PC-9 (cell line): ENCODE measurements at regions not wholly inside any gene's neighbourhood (a gene's known extent, or its start where the extent isn't known, plus 50 kb on each side); places are given as distances from the start of the nearest gene placed in this dataset.

Experiments
- BruUV-seq: library from RNA; stranded (reverse); fragments of 400-500 nt; replicated peaks from 2 replicates; lab custom pipeline; 2021; lab: Mats Ljungman, UMichigan
- CTCF ChIA-PET: fragments of 300-600 bp; sonication (Branson Sonifier 250); formaldehyde crosslinking; loops from one replicate; lab custom pipeline; 2022; ENCODE audit warnings: antibody characterized with exemption; lab: Charles Lee
- POLR2A ChIA-PET: fragments of 300-600 bp; sonication (Branson Sonifier 250); formaldehyde crosslinking; loops from one replicate; lab custom pipeline; 2022; ENCODE audit warnings: antibody characterized with exemption; ENCODE audit not compliant: unreplicated experiment; lab: Charles Lee
- DNase-seq, 2 experiments: peaks; one replicate each; pipeline versions ENCODE4 v3.0.0 to v3.0.0-alpha.2; 2015 to 2022; ENCODE audit warnings: mixed read lengths in 1 of 2
- H2AFZ ChIP-seq: fragments of 200-600 bp; sonication (generic); 2 replicates; pipeline ENCODE4 v1.8.1; 2017; ENCODE audit warnings: antibody characterized with exemption
- H3F3A ChIP-seq: fragments of 200-600 bp; sonication (generic); 2 replicates; pipeline ENCODE4 v1.8.1; 2017; ENCODE audit warnings: antibody characterized with exemption, mild to moderate bottlenecking, low read depth; ENCODE audit not compliant: insufficient read depth
- H3K27ac ChIP-seq: fragments of 200-600 bp; sonication (generic); 2 replicates; pipeline ENCODE4 v1.6.1; 2016; ENCODE audit warnings: mixed run types
- H3K27me3 ChIP-seq: fragments of 200-600 bp; sonication (generic); 2 replicates; pipeline ENCODE4 v1.6.1; 2016; ENCODE audit warnings: low read depth, mixed run types; ENCODE audit not compliant: insufficient read depth
- H3K36me3 ChIP-seq: fragments of 200-600 bp; sonication (generic); 2 replicates; pipeline ENCODE4 v1.6.1; 2016; ENCODE audit warnings: low read depth, mixed run types
- H3K4me1 ChIP-seq: fragments of 200-600 bp; sonication (generic); replicated peaks from 2 replicates; pipeline ENCODE4 v1.6.1; 2016; ENCODE audit warnings: mixed run types; ENCODE audit not compliant: insufficient read depth
- H3K4me2 ChIP-seq: fragments of 200-600 bp; sonication (generic); 2 replicates; pipeline ENCODE4 v1.6.1; 2017; ENCODE audit warnings: mixed run types
- H3K4me3 ChIP-seq: fragments of 200-600 bp; sonication (generic); 2 replicates; pipeline ENCODE4 v1.6.1; 2016; ENCODE audit warnings: mixed run types
- H3K79me2 ChIP-seq: fragments of 200-600 bp; sonication (generic); 2 replicates; pipeline ENCODE4 v1.6.1; 2017; ENCODE audit warnings: low read depth, mixed run types
- H3K9me2 ChIP-seq: fragments of 200-600 bp; sonication (generic); 2 replicates; pipeline ENCODE4 v1.8.1; 2017; ENCODE audit warnings: mild to moderate bottlenecking; ENCODE audit not compliant: insufficient read depth
- H3K9me3 ChIP-seq: fragments of 200-600 bp; sonication (generic); 2 replicates; pipeline ENCODE4 v1.8.1; 2016; ENCODE audit warnings: low read depth; ENCODE audit not compliant: insufficient read depth
- H4K20me1 ChIP-seq: fragments of 200-600 bp; sonication (generic); 2 replicates; pipeline ENCODE4 v1.8.1; 2017; ENCODE audit not compliant: insufficient read depth
- EZH2 ChIP-seq: fragments of 200-600 bp; sonication (generic); IDR thresholded peaks from 2 replicates; pipeline ENCODE4 v1.8.0; 2017; ENCODE audit warnings: antibody characterized with exemption, low read depth
- intact Hi-C: fragments of 100-400 bp; cut with micrococcal nuclease; formaldehyde crosslinking; loops from one replicate; pipeline ENCODE4 v1.10.0; 2022; ENCODE audit not compliant: unreplicated experiment
- TF ChIP-seq, protein P1 (sequence below): fragments of 200-600 bp; sonication (generic); conservative IDR thresholded peaks from 2 replicates; pipeline ENCODE4 v1.6.1; 2017; ENCODE audit warnings: mixed run types, antibody characterized with exemption, mild to moderate bottlenecking, moderate library complexity

DNA sequence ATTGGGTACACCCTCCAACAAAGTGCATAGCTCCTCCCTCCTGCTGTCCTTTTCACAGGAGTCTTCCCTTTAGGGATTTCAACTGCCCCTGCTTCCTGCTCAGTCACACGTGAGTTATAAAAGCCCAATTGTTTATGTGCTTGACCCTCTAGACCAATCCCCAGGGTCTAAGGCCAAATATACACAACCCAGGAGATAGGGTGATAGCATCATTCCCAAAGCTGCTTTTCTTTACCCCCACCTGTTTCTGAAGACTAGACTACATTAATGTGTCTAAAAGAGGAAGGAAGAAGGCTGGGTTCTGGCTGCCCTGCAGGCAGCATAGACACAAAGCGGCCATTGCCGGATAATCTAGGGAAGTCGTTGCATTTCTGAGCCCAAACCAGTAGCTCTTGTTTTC lies 526.7 kb upstream of the FRG1 start:
- Histone ChIP-seq H3K4me3 (no peak overlapping the region), H3K9me2 (no peaks in the 10 kb centered on the region), H3K4me2 (no peak overlapping the region), H4K20me1 (no peaks in the 10 kb centered on the region), H3K36me3 (no peaks in the 10 kb centered on the region), H3K4me1 (no peaks in the 10 kb centered on the region), H3K27ac (no peak overlapping the region), H3K79me2 (no peaks in the 10 kb centered on the region), H3K27me3 (no peaks in the 10 kb centered on the region), H3F3A (no peaks in the 10 kb centered on the region), H3K9me3 (no peaks in the 10 kb centered on the region), H2AFZ (no peak overlapping the region)
- no TSS peak for BruUV-seq
- CTCF ChIA-PET = no interaction called here
- no peak for TF ChIP-seq EZH2
- TF ChIP-seq, protein P1, sequence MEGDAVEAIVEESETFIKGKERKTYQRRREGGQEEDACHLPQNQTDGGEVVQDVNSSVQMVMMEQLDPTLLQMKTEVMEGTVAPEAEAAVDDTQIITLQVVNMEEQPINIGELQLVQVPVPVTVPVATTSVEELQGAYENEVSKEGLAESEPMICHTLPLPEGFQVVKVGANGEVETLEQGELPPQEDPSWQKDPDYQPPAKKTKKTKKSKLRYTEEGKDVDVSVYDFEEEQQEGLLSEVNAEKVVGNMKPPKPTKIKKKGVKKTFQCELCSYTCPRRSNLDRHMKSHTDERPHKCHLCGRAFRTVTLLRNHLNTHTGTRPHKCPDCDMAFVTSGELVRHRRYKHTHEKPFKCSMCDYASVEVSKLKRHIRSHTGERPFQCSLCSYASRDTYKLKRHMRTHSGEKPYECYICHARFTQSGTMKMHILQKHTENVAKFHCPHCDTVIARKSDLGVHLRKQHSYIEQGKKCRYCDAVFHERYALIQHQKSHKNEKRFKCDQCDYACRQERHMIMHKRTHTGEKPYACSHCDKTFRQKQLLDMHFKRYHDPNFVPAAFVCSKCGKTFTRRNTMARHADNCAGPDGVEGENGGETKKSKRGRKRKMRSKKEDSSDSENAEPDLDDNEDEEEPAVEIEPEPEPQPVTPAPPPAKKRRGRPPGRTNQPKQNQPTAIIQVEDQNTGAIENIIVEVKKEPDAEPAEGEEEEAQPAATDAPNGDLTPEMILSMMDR = no peak
- POLR2A ChIA-PET = no interaction called here
- intact Hi-C loops = no loop called here
- no peak for DNase-seq

DNA sequence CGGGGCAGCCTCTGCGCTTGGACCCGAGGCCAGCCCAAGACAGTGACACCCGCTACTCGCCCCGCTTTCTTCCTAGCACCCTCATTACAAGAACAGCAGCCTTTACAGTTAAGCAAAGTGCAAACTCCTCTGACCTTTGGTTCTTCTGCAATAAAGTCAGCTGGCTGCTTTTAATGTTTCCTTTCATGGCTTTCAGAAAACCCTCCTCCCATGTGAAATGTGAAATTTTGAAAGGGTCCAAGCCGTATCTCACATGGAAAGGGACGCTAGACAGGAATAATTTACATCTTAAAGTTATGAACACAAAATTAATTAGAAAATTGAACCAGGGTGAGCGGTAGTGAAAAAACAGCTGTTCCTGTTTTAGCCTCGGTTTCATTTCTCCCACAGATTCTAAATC lies 520.1 kb upstream of the FRG1 start:
- Histone ChIP-seq H3K36me3 (no peaks in the 10 kb centered on the region), H3F3A (no peaks in the 10 kb centered on the region), H3K9me3 (no peaks in the 10 kb centered on the region), H3K4me3 (no peak overlapping the region), H3K9me2 (no peaks in the 10 kb centered on the region), H3K4me2 (no peak overlapping the region), H3K27me3 (no peaks in the 10 kb centered on the region), H3K4me1 (no peaks in the 10 kb centered on the region), H4K20me1 (no peaks in the 10 kb centered on the region), H2AFZ (no peak overlapping the region), H3K79me2 (no peaks in the 10 kb centered on the region), H3K27ac (no peak overlapping the region)
- CTCF ChIA-PET = no interaction called here
- BruUV-seq = no TSS peak
- intact Hi-C loops = no loop called here
- DNase-seq = no peak
- POLR2A ChIA-PET = no interaction called here
- no peak for TF ChIP-seq EZH2
- TF ChIP-seq, protein P1 = no peak

DNA sequence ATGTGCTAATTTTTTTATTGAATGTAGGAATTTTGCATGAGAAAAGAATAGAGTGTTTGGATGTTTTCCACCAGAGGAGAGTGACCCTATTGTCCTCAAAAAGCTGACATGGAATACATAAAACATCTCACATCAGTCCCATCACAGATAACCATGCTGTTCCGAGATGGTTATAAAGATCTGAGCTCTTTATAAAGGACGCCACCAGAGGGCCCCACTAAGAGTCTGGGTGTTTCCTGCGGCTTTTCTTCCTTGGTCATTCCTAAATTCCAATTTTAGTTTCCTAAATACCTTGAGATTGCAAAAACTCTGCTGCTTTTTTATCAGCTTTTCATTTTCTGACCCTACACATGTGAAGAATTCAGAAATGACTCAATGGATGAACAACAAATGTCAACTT lies 504.5 kb upstream of the FRG1 start:
- Histone ChIP-seq H3K36me3 (no peaks in the 10 kb centered on the region), H3K27ac (no peak overlapping the region), H3K9me3 (no peaks in the 10 kb centered on the region), H2AFZ (no peak overlapping the region), H4K20me1 (no peaks in the 10 kb centered on the region), H3K79me2 (no peaks in the 10 kb centered on the region), H3K4me3 (no peak overlapping the region), H3K4me1 (no peaks in the 10 kb centered on the region), H3K4me2 (no peak overlapping the region), H3K9me2 (no peaks in the 10 kb centered on the region), H3F3A (no peaks in the 10 kb centered on the region), H3K27me3 (no peaks in the 10 kb centered on the region)
- POLR2A ChIA-PET = no interaction called here
- TF ChIP-seq, protein P1 = peak; percentile 50
- no peak for TF ChIP-seq EZH2
- intact Hi-C loops = loop anchor here (10.0 kb wide), 1 partner anchor 359 kb away; no protein-coding TSS in a partner anchor
- no TSS peak for BruUV-seq
- CTCF ChIA-PET = interaction anchor here (1.0 kb wide), 1 partner anchor 468 kb away, joined by 3 read pairs; no protein-coding TSS in a partner anchor
- no peak for DNase-seq
